Keratinocyte (primary cell): ENCODE measurements at regions not wholly inside any gene's neighbourhood (a gene's known extent, or its start where the extent isn't known, plus 50 kb on each side); places are given as distances from the start of the nearest gene placed in this dataset.

Experiments
- DNase-seq: peaks from one replicate; pipeline ENCODE4 v3.0.0-alpha.2; 2011; ENCODE audit warnings: low read depth, missing footprints, low spot score
- FAIRE-seq: peaks from 2 replicates; lab custom pipeline; 2011; peaks lifted over from hg19 to GRCh38; lab: Jason Lieb, UNC
- H2AFZ ChIP-seq: 2 replicates; pipeline ENCODE4 v1.6.0; 2012; ENCODE audit warnings: low read length, control low read depth, inconsistent platforms; ENCODE audit not compliant: control insufficient read depth
- H3K27ac ChIP-seq: 2 replicates; pipeline ENCODE4 v1.5.1; 2011; ENCODE audit warnings: low read length; ENCODE audit not compliant: control insufficient read depth, insufficient read depth
- H3K27me3 ChIP-seq: 3 replicates; pipeline ENCODE4 v1.6.0; 2011; ENCODE audit warnings: low read length; ENCODE audit not compliant: control insufficient read depth, insufficient read depth; ENCODE audit errors: extremely low read depth
- H3K36me3 ChIP-seq, 2 experiments: 2 replicates in 1 of 2; 3 replicates in 1 of 2; pipeline ENCODE4 v1.5.1; 2011; ENCODE audit warnings: low read length in 2 of 2, mild to moderate bottlenecking in 1 of 2; ENCODE audit not compliant: control insufficient read depth in 2 of 2, insufficient read depth in 2 of 2; ENCODE audit errors: extremely low read depth in 1 of 2
- H3K4me1 ChIP-seq: 3 replicates; pipeline ENCODE4 v1.5.1; 2011; ENCODE audit warnings: low read length; ENCODE audit not compliant: control insufficient read depth, insufficient read depth; ENCODE audit errors: extremely low read depth
- H3K4me2 ChIP-seq: 3 replicates; pipeline ENCODE4 v1.6.0; 2011; ENCODE audit warnings: low read depth, low read length; ENCODE audit not compliant: control insufficient read depth, insufficient read depth; ENCODE audit errors: extremely low read depth
- H3K4me3 ChIP-seq, 3 experiments: fragments of 200-600 bp in 1 of 3; sonication (generic) in 1 of 3; 2 replicates in 2 of 3; 3 replicates in 1 of 3; pipeline ENCODE4 v1.5.1; 2011 to 2016; ENCODE audit warnings: low read length in 3 of 3, mild to moderate bottlenecking in 3 of 3, control low read depth in 2 of 3, inconsistent platforms in 1 of 3, low read depth in 1 of 3, mixed read lengths in 1 of 3, mixed run types in 1 of 3, moderate library complexity in 1 of 3; ENCODE audit not compliant: control insufficient read depth in 2 of 3, insufficient read depth in 2 of 3; ENCODE audit errors: extremely low read depth in 1 of 3
- H3K79me2 ChIP-seq: 2 replicates; pipeline ENCODE4 v1.6.0; 2012; ENCODE audit warnings: low read length; ENCODE audit not compliant: control insufficient read depth, insufficient read depth
- H3K9ac ChIP-seq: 3 replicates; pipeline ENCODE4 v1.6.0; 2011; ENCODE audit warnings: low read length; ENCODE audit not compliant: control insufficient read depth, insufficient read depth; ENCODE audit errors: extremely low read depth
- H3K9me1 ChIP-seq: 3 replicates; pipeline ENCODE4 v1.6.0; 2011; ENCODE audit warnings: low read length; ENCODE audit not compliant: control insufficient read depth, insufficient read depth; ENCODE audit errors: extremely low read depth
- H3K9me3 ChIP-seq: 2 replicates; pipeline ENCODE4 v1.5.1; 2012; ENCODE audit warnings: low read depth, low read length; ENCODE audit not compliant: control insufficient read depth
- H4K20me1 ChIP-seq: 3 replicates; pipeline ENCODE4 v1.6.0; 2011; ENCODE audit warnings: low read length; ENCODE audit not compliant: control insufficient read depth, insufficient read depth; ENCODE audit errors: extremely low read depth
- CTCF ChIP-seq, 3 experiments: IDR thresholded peaks in 1 of 3; conservative IDR thresholded peaks in 1 of 3; optimal IDR thresholded peaks in 1 of 3; 2 replicates in 2 of 3; 3 replicates in 1 of 3; pipeline versions ENCODE3 to v1.5.1; 2011; ENCODE audit warnings: low read length in 3 of 3, mild to moderate bottlenecking in 3 of 3, moderate library complexity in 2 of 3, control low read depth in 1 of 3, inconsistent platforms in 1 of 3; ENCODE audit not compliant: insufficient read depth in 2 of 3; ENCODE audit errors: extremely low read depth in 1 of 3
- EZH2 ChIP-seq: IDR thresholded peaks from one replicate; pipeline ENCODE4 v1.6.1; 2012; ENCODE audit warnings: inconsistent platforms, mild to moderate bottlenecking, low read length, moderate library complexity
- dilution Hi-C: fragments of 300-500 bp; cut with MboI; formaldehyde crosslinking; loops from one replicate; pipeline ENCODE4 v1.7.0; 2020; ENCODE audit warnings: low sequenced_read_pairs; ENCODE audit not compliant: extremely low pct_ligation_motif_present

GRCh38 chr12:13849456-13849855 is 131.9 kb downstream of the GRIN2B start:
- Histone ChIP-seq H3K4me2 (no peak overlapping the region), H3K36me3 (no peaks in the 10 kb centered on the region), H3K27ac (no peak overlapping the region), H3K4me3 (no peak overlapping the region), H3K4me1 (no peaks in the 10 kb centered on the region), H3K27me3 (no peaks in the 10 kb centered on the region), H3K9ac (no peak overlapping the region), H3K79me2 (no peaks in the 10 kb centered on the region), H3K9me1 (no peaks in the 10 kb centered on the region), H3K9me3 (no peaks in the 10 kb centered on the region), H2AFZ (no peak overlapping the region), H4K20me1 (no peaks in the 10 kb centered on the region)
- TF ChIP-seq EZH2 (no peak), CTCF (optimal IDR thresholded peaks at IDR 0.05 in 1 of 3, IDR thresholded peaks at IDR 0.05 in 1 of 3, conservative IDR thresholded peaks at IDR 0.05 in 1 of 3; ENCODE audit: extremely low read depth in 1 of 3, insufficient read depth in 2 of 3, low read length in 3 of 3) (no peak)
- no peak for FAIRE-seq
- DNase-seq, result no peak
- dilution Hi-C loops, result no loop called here

GRCh38 chr12:13843841-13844240 is 137.6 kb downstream of the GRIN2B start:
- dilution Hi-C loops, result no loop called here
- Histone ChIP-seq H3K9me3 (no peaks in the 10 kb centered on the region), H3K36me3 (no peaks in the 10 kb centered on the region), H3K9me1 (no peaks in the 10 kb centered on the region), H3K4me1 (no peaks in the 10 kb centered on the region), H3K4me3 (no peak overlapping the region), H3K4me2 (no peak overlapping the region), H3K79me2 (no peaks in the 10 kb centered on the region), H3K9ac (no peak overlapping the region), H4K20me1 (no peaks in the 10 kb centered on the region), H3K27me3 (no peaks in the 10 kb centered on the region), H3K27ac (no peak overlapping the region), H2AFZ (no peak overlapping the region)
- no peak for DNase-seq
- no peak for TF ChIP-seq EZH2
- no peak for TF ChIP-seq CTCF (optimal IDR thresholded peaks at IDR 0.05 in 1 of 3, IDR thresholded peaks at IDR 0.05 in 1 of 3, conservative IDR thresholded peaks at IDR 0.05 in 1 of 3; ENCODE audit: extremely low read depth in 1 of 3, insufficient read depth in 2 of 3, low read length in 3 of 3)
- no peak for FAIRE-seq
